GM18867 (cell line): ENCODE measurements at regions not wholly inside any gene's neighbourhood (a gene's known extent, or its start where the extent isn't known, plus 50 kb on each side); places are given as distances from the start of the nearest gene placed in this dataset.
"Not testable (repeated sequence)": the region's sequence is repeated elsewhere in the genome, so short reads cannot be mapped to it uniquely, and the experiment has no call there.

Source experiments
- ATAC-seq: cut with Tn5 transposase; IDR thresholded peaks from one replicate; pipeline ENCODE4 v1.9.1; 2021; ENCODE audit warnings: mild to moderate bottlenecking, moderate library complexity; ENCODE audit not compliant: unreplicated experiment

- ATAC-seq, result no peak
Measured at GRCh38 chr3:170712798-170713197, 126.9 kb upstream of the SLC7A14 start.

- no peak for ATAC-seq
Measured at GRCh38 chr3:170712336-170712735, 126.5 kb upstream of the SLC7A14 start.

GRCh38 chr3:170711786-170712185 is 125.9 kb upstream of the SLC7A14 start:
- ATAC-seq, result no peak

GRCh38 chr3:170709046-170709445 is 123.2 kb upstream of the SLC7A14 start:
- no peak for ATAC-seq

GRCh38 chr3:170707899-170708298 is 122.0 kb upstream of the SLC7A14 start:
- ATAC-seq, result no peak

GRCh38 chr3:170705131-170705530 is 119.3 kb upstream of the SLC7A14 start:
- ATAC-seq, result no peak

GRCh38 chr3:170703121-170703588 is 117.3 kb upstream of the SLC7A14 start:
- no peak for ATAC-seq

GRCh38 chr3:170701696-170702678 is 116.1 kb upstream of the SLC7A14 start:
- no peak for ATAC-seq

GRCh38 chr3:170700054-170700404 is 114.2 kb upstream of the SLC7A14 start:
- no peak for ATAC-seq

- ATAC-seq, result no peak
Measured at GRCh38 chr3:170699158-170700053, 113.5 kb upstream of the SLC7A14 start.

GRCh38 chr3:170697908-170698307 is 112.0 kb upstream of the SLC7A14 start:
- no peak for ATAC-seq

GRCh38 chr3:170697131-170697530 is 111.3 kb upstream of the SLC7A14 start:
- no peak for ATAC-seq

- no peak for ATAC-seq
Measured at GRCh38 chr3:170695486-170696064, 109.7 kb upstream of the SLC7A14 start.

GRCh38 chr3:170692720-170693119 is 106.8 kb upstream of the SLC7A14 start:
- no peak for ATAC-seq

- no peak for ATAC-seq
Measured at GRCh38 chr3:170690661-170690981, 104.7 kb upstream of the SLC7A14 start.

GRCh38 chr3:170689893-170690660 is 104.2 kb upstream of the SLC7A14 start:
- ATAC-seq, result peak; percentile 65

- ATAC-seq, result no peak
Measured at GRCh38 chr3:170689296-170689829, 103.5 kb upstream of the SLC7A14 start.

GRCh38 chr3:170688222-170688621 is 102.3 kb upstream of the SLC7A14 start:
- ATAC-seq, result not testable (repeated sequence)

GRCh38 chr3:170680593-170680992 is 94.7 kb upstream of the SLC7A14 start:
- ATAC-seq, result no peak

- ATAC-seq, result no peak
Measured at GRCh38 chr3:170679190-170679589, 93.3 kb upstream of the SLC7A14 start.
